Psoas muscle (tissue), 7 donors: ENCODE measurements at regions not wholly inside any gene's neighbourhood (a gene's known extent, or its start where the extent isn't known, plus 50 kb on each side); places are given as distances from the start of the nearest gene placed in this dataset.

Source experiments
- ATAC-seq, 4 donors: fragments of 200-7000 bp; cut with Tn5 transposase; one replicate each; pipeline ENCODE4 v1.9.1; 2020; ENCODE audit warnings: moderate library complexity in 3 of 4, mild to moderate bottlenecking in 2 of 4
- DNase-seq, 2 donors: peaks; one replicate each; pipeline ENCODE4 v3.0.0-alpha.2; 2020
- H3K27ac ChIP-seq: fragments of 200-600 bp; one replicate; pipeline ENCODE4 v1.8.0; 2022
- H3K27me3 ChIP-seq, 3 donors: fragments of 200-600 bp in 1 of 3; one replicate each; pipeline versions ENCODE4 v1.6.1 to v1.8.0; 2013 to 2022; ENCODE audit warnings: low read length in 2 of 3, mild to moderate bottlenecking in 2 of 3, moderate library complexity in 1 of 3; ENCODE audit not compliant: insufficient read depth in 3 of 3
- H3K36me3 ChIP-seq, 2 donors: fragments of 200-600 bp in 1 of 2; one replicate each; pipeline versions ENCODE4 v1.6.1 to v1.8.0; 2013 to 2022; ENCODE audit warnings: low read depth in 1 of 2, mild to moderate bottlenecking in 1 of 2, moderate library complexity in 1 of 2; ENCODE audit not compliant: insufficient read depth in 1 of 2
- H3K4me1 ChIP-seq: fragments of 200-600 bp; one replicate; pipeline ENCODE4 v1.8.0; 2022
- H3K4me3 ChIP-seq: fragments of 200-600 bp; one replicate; pipeline ENCODE4 v1.8.0; 2022; ENCODE audit warnings: mild to moderate bottlenecking
- H3K9me3 ChIP-seq: fragments of 200-600 bp; one replicate; pipeline ENCODE4 v1.8.0; 2022
- CTCF ChIP-seq: fragments of 200-600 bp; IDR thresholded peaks from one replicate; pipeline ENCODE4 v1.8.0; 2022; ENCODE audit warnings: antibody characterized with exemption
- WGBS, 3 donors: extraction: QIAGEN DNeasy Blood & Tissue Kit; methylation state at CpG; one replicate each; pipeline versions ENCODE4 v1.1.6 to v1.1.7; 2013; 5-methylcytosine and 5-hydroxymethylcytosine counted together
- intact Hi-C, 2 donors: fragments of 100-400 bp; cut with DNase I; formaldehyde crosslinking; loops; one replicate each; pipeline versions ENCODE4 v1.11.0 to v1.14.2; 2022
- donor health status: healthy with polysubstance abuse.
- donor health status: DM: no; HTN: no; CAD: no; lungs with moderate emphysema.
- donor health status: Bipolar disorder and iron deficiency.
- donor health status: healthy.
- donor health status: DM: yes; HTN: yes; CAD: no.
- donor health status: DM: no; HTN: no; CAD: no.
- donor health status: DM: yes; HTN: yes; CAD: no.

GRCh38 chr1:163813251-163813650 is 491.5 kb downstream of the NUF2 start:
- no peaks in the 10 kb centered on the region for H3K36me3 ChIP-seq
- H3K4me3 ChIP-seq, result no peak overlapping the region
- H3K9me3 ChIP-seq, result peaks cover 5% of the 10 kb centered on the region
- TF ChIP-seq CTCF, result no peak
- intact Hi-C loops, result no loop called here
- H3K27me3 ChIP-seq, result no peaks in the 10 kb centered on the region
- H3K4me1 ChIP-seq, result no peaks in the 10 kb centered on the region
- DNase-seq, result no peak
- no peak for ATAC-seq
- 86 to 90% (median 90%) methylated on average over 2 of the region's 2 CpGs for WGBS, 3 donors
- H3K27ac ChIP-seq, result no peak overlapping the region

- H3K4me3 ChIP-seq, result no peak overlapping the region
- intact Hi-C loops, result no loop called here
- no peaks in the 10 kb centered on the region for H3K27me3 ChIP-seq
- H3K27ac ChIP-seq, result no peak overlapping the region
- DNase-seq (no peak), ATAC-seq (no peak)
- H3K36me3 ChIP-seq, result no peaks in the 10 kb centered on the region
- TF ChIP-seq CTCF, result no peak
- H3K9me3 ChIP-seq, result peaks cover 5% of the 10 kb centered on the region
- H3K4me1 ChIP-seq, result no peaks in the 10 kb centered on the region
Observed at GRCh38 chr1:163820226-163820625, 498.5 kb downstream of the NUF2 start.

GRCh38 chr1:163820766-163821165 is 499.0 kb downstream of the NUF2 start:
- DNase-seq (no peak), ATAC-seq (no peak)
- Histone ChIP-seq H3K27ac (no peak overlapping the region), H3K9me3 (peaks cover under 1% of the 10 kb centered on the region), H3K27me3 (no peaks in the 10 kb centered on the region), H3K4me1 (peaks cover 2% of the 10 kb centered on the region), H3K36me3 (no peaks in the 10 kb centered on the region), H3K4me3 (no peak overlapping the region)
- 56 to 64% (median 58%) methylated on average over 1 of the region's 1 CpG for WGBS, 3 donors
- intact Hi-C loops, result no loop called here
- no peak for TF ChIP-seq CTCF

DNA sequence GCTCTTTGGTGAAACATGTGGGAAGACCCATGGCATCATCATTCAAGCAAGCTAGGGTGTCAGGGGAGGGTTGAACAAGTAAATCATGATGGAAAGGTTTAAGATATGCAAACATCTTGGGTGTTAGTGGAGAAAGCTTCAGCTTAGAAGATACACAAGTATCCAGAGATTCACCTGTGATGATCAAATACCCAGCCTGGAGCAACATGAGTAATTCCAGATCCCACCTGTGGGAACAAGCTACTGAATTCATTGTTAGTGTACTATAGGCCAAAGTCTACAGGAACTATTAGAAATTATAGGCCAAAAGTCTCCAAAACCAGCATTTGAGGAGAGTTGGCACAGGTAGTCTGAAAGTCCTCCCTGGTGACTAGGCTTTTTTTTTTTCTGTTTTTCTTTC is 499.9 kb downstream of the NUF2 start:
- no peak for TF ChIP-seq CTCF
- Histone ChIP-seq H3K4me3 (no peak overlapping the region), H3K4me1 (peaks cover 11% of the 10 kb centered on the region), H3K27ac (no peak overlapping the region), H3K36me3 (no peaks in the 10 kb centered on the region), H3K9me3 (no peaks in the 10 kb centered on the region), H3K27me3 (no peaks in the 10 kb centered on the region)
- ATAC-seq (no peak), DNase-seq (no peak)
- intact Hi-C loops, result no loop called here

DNA sequence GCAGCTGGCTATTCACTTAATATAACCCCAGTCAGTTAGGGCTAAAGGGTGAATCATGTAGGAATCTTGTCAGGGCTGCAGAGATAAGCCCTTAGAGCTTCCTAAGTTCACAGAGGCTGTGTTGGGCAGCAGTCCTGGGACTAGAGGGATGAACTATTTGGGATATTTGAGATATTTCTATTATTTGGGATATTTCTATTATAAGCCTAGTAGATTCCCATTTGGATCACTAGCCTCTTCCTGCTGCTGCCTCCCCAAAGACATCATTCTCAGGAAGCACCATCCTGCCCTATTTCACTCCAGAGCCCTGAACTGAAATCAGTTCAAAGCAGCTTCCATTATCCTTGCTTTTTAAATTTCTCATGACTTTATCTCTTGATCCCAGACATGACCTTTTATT is 501.3 kb downstream of the NUF2 start:
- no peak for TF ChIP-seq CTCF
- DNase-seq (no peak), ATAC-seq (no peak)
- intact Hi-C loops, result no loop called here
- Histone ChIP-seq H3K27ac (no peak overlapping the region), H3K4me1 (peaks cover 22% of the 10 kb centered on the region), H3K27me3 (no peaks in the 10 kb centered on the region), H3K36me3 (no peaks in the 10 kb centered on the region), H3K9me3 (no peaks in the 10 kb centered on the region), H3K4me3 (no peak overlapping the region)
